MM.1S (cell line): ENCODE measurements at regions not wholly inside any gene's neighbourhood (a gene's known extent, or its start where the extent isn't known, plus 50 kb on each side); places are given as distances from the start of the nearest gene placed in this dataset.

Experiments used
- EZH2 ChIP-seq: fragments of 300-600 bp; sonication (generic); optimal IDR thresholded peaks from 2 replicates; pipeline ENCODE3; 2017; ENCODE audit warnings: low read depth, mild to moderate bottlenecking, antibody characterized with exemption, low read length, mixed read lengths
- TF ChIP-seq, protein P1 (sequence below): fragments of 300-600 bp; sonication (generic); IDR thresholded peaks from 2 replicates; pipeline ENCODE4 v1.5.1; 2016; ENCODE audit warnings: antibody characterized with exemption, low read length, mixed read lengths

DNA sequence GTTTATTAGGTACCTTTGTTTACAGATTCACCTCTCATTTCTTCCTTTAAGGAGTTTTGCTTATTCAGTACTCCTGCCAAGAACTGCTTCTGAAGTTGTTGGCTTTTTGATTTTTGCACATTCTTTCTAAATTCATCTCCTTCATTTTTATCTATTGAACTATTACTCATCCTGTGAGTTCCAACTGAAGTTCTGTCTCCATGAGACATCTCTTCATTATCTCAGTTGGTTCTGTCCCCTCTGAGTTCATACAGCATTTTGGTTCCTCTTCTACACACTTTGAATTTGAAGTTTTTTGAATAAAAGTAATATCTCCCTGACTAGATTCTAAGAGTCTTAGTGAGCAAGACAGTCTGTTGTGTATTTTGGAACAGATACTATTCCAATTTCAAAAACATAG, 299.7 kb downstream of the OTOL1 start:
- TF ChIP-seq, protein P1, sequence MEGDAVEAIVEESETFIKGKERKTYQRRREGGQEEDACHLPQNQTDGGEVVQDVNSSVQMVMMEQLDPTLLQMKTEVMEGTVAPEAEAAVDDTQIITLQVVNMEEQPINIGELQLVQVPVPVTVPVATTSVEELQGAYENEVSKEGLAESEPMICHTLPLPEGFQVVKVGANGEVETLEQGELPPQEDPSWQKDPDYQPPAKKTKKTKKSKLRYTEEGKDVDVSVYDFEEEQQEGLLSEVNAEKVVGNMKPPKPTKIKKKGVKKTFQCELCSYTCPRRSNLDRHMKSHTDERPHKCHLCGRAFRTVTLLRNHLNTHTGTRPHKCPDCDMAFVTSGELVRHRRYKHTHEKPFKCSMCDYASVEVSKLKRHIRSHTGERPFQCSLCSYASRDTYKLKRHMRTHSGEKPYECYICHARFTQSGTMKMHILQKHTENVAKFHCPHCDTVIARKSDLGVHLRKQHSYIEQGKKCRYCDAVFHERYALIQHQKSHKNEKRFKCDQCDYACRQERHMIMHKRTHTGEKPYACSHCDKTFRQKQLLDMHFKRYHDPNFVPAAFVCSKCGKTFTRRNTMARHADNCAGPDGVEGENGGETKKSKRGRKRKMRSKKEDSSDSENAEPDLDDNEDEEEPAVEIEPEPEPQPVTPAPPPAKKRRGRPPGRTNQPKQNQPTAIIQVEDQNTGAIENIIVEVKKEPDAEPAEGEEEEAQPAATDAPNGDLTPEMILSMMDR, result no peak
- TF ChIP-seq EZH2, result no peak
